GM20431 (cell line): ENCODE measurements at regions not wholly inside any gene's neighbourhood (a gene's known extent, or its start where the extent isn't known, plus 50 kb on each side); places are given as distances from the start of the nearest gene placed in this dataset.
"Not testable (repeated sequence)": the region's sequence is repeated elsewhere in the genome, so short reads cannot be mapped to it uniquely, and the experiment has no call there.

ENCODE experiments used
- in situ Hi-C: fragments of 300-500 bp; cut with MseI, MboI; formaldehyde crosslinking; loops from one replicate; pipeline ENCODE4 v1.15.0; 2020; ENCODE audit warnings: low sequenced_read_pairs; ENCODE audit not compliant: unreplicated experiment

DNA sequence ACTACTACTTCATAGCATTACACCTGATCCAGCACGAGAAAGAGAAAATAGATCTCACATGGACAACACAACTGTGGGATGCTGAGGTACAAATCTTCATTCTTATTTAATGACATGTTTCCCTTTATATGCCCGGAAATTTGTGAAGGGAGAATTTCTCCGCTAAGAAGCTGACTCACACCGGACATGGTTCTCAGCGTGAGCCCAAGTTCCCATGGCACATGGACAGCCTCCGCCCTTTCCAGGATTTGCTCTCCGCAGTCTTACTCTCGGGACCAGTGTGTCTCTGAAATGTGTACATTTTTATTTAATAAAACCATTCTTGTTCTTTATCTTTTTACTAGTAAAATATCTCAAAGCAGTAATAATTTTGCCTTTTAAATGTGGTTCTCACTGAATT lies 1154.8 kb downstream of the TMEM121 start:
- in situ Hi-C loops, result no loop called here

GRCh38 chr14:106681568-106681967 lies 1155.2 kb downstream of the TMEM121 start:
- in situ Hi-C loops, result no loop called here

GRCh38 chr14:106683631-106684030 lies 1157.2 kb downstream of the TMEM121 start:
- in situ Hi-C loops, result no loop called here

DNA sequence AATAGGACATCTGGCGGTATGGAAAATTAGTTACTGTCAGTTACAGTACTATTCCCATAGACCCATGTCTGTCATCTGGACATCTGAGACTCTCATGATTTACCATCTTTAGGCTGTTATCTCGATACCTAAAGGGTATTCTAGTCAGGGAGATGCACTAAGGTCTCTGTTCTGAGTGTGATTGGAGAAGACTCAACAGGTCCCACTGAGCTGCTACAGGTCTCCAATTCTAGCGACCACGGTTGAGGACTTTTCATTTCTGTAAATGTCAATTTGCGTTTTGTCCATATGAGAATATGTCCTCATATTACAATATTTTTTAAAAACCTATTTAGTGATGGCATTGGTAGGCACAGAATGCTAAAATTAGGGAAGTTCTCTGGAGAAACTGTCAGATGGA lies 1160.2 kb downstream of the TMEM121 start:
- in situ Hi-C loops, result no loop called here

DNA sequence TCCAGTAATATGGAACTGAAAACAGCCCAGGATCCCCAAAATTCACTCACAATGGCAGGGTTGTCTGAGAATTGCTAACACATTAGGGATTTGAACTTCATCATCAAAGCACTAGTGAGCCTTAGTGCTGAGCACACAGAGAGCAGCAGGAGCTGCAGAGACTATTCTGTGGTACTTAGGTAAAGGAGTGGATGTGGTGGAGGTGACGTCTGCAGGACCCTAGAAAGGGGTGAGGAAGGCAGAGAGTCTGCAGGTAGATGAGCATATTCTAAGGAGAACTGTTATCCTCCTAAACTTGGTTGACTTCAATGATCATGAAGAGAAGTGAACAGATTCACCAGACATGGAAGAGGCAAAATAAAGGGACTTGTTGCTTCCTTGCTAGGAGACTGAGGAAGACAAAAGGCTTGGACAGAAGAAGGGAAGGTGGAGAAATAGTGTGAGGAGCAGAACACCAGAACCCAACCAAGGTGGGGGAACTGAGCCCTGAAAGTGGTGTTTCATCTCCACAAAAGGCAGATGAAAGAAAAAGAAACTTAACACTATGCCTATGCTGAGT lies 1164.0 kb downstream of the TMEM121 start:
- in situ Hi-C loops, result no loop called here

- in situ Hi-C loops, result no loop called here
Measured at GRCh38 chr14:106691601-106692291, 1165.4 kb downstream of the TMEM121 start.

- in situ Hi-C loops, result no loop called here
Measured at GRCh38 chr14:106694638-106695393, 1168.4 kb downstream of the TMEM121 start.

- in situ Hi-C loops, result not testable (repeated sequence)
Measured at GRCh38 chr14:106698620-106699267, 1172.4 kb downstream of the TMEM121 start.

DNA sequence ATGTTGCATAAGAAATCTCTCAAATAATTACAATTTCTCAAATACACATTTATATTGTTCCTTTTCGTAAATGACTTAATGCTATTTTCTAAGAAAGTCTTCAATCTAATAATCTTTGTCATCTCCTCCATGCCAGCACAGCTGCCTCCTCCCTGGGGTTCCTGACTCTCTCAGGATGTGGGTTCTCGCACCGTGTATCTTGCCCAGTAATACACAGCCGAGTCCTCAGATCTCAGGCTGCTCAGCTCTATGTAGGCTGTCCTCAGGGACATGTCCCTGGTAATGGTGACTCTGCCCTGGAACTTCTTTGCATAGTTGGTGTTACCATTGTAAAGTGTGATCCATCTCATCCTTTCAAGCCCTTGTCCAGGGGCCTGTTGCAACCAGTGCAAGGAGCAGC lies 1177.3 kb downstream of the TMEM121 start:
- in situ Hi-C loops, result not testable (repeated sequence)

GRCh38 chr14:106706488-106706887 lies 1180.1 kb downstream of the TMEM121 start:
- in situ Hi-C loops, result not testable (repeated sequence)

DNA sequence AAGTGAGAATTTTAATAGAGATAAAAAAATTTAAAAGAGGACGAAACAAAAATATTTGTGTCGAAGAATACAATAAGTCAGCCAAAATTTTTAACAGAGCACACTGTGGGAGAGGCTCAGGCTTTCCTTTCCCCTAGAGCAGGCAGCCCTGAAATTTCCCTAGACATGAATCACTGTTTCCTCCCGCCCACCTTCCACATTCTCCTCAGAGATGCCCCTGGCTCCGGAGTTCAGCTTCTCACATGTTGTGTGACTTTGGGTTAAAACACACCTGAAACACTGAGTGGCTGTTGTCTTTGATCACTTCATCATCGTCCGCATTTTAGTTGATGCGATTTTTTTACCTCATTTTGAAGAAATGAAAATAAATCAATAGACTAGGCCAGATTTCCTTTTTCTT lies 1183.8 kb downstream of the TMEM121 start:
- in situ Hi-C loops, result not testable (repeated sequence)

DNA sequence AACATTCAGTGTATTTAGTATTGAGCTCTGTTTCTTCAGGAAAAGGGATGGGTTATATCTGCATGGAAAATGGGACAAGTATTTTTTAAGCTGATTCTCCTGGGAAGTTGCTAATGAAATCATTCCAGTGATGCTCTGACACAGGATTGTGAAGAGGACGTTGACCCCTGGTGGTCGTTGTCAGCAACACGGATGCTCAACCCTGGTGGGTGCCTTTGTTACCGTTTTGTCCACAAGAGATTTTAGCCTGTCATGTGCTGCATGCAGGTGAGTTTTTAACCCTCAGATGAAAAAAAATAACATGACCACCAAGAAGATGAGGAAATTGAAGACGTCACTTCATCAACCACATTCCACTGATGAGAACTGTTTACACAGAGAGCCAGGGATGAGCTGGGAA lies 1186.1 kb downstream of the TMEM121 start:
- in situ Hi-C loops, result not testable (repeated sequence)

DNA sequence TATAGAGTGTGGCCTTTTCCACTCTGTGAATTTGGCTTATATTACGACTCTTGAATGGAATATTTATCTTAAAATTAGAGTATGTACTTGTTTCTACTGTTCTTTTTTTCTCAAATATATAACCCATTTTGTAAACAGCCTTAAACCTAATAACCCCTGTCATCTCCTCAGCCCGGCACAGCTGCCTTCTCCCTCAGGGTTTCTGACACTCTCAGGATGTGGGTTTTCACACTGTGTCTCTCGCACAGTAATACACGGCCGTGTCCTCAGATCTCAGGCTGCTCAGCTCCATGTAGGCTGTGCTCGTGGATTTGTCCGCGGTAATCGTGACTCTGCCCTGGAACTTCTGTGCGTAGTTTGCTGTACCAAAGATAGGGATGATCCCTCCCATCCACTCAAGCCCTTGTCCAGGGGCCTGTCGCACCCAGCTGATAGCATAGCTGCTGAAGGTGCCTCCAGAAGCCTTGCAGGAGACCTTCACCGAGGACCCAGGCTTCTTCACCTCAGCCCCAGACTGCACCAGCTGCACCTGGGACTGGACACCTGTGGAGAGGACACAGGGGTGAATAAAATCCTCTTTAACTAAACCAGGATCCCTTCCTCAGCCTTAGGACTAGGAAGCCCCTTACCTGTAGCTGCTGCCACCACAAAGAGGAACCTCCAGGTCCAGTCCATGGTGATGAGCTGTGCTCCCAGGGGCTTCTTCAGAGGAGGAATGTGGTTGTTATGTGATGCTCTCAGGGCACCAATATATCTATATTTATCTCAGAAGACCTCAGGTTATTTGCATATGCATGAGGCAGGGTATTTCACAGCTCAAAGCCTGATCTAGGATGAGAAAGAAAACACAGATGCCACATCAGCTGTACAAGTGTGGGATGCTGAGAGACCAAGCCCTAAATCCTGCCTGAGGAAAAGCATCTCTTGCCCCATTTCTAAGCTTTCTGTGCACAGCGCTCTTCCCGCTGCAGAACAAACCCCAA lies 1188.4 kb downstream of the TMEM121 start:
- in situ Hi-C loops, result not testable (repeated sequence)

GRCh38 chr14:106717544-106717943 lies 1191.2 kb downstream of the TMEM121 start:
- in situ Hi-C loops, result not testable (repeated sequence)

GRCh38 chr14:106719880-106720279 lies 1193.5 kb downstream of the TMEM121 start:
- in situ Hi-C loops, result not testable (repeated sequence)

DNA sequence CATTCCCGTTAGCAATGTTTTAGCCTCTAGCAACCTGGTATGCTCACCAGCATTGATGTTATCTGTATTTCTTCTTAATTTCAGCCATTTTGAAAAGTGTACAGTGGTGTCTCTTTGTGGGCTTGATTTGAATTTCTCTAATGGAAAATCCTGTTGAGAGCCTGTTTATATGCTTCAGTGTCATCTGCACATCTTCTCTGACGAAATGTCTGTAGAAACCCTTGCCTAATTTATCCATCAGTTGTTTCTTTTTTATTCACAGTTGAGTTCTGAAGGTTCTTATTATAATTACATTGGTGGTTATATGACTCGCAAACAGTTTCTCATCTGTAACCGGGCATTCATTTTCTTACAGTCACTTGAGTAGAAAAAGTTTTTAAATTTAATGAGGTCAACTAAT lies 1195.5 kb downstream of the TMEM121 start:
- in situ Hi-C loops, result not testable (repeated sequence)

DNA sequence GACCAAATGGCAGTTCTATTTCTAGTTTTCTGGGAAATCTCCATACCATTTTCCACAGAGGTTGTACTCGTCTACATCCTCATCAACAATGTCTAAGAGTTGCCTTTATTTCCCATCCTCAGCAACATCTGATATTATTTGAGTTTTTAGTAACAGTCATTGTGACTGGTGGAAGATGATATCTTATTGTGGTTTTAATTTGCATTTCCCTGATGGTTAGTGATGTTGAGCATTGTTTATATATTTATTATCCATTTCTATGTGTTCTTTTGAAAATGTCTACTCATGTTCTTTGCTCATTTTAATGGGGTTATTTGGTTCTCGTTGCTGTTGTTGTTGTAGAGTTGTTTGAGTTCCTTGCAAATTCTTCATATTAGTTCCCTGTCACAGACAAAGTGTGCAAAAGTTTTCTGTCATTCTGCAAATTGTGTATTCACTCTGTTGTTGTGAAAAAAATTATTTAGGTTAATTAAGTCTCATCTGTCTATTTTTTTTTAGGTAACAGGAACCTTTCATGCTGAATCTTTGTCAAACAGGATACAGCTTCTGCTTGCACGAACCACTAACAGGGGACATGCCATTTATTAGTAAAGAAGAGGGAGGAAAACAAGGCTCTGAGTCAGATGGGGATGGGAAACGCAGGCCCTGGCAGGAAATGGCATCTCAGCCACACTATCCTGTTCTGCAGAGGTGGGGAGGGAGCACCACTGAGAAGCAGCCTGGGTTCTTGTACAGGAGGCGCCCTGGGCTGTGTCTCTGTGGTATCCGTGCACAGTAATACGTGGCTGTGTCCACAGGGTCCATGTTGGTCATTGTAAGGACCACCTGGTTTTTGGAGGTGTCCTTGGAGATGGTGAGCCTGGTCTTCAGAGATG lies 1196.7 kb downstream of the TMEM121 start:
- in situ Hi-C loops, result not testable (repeated sequence)

DNA sequence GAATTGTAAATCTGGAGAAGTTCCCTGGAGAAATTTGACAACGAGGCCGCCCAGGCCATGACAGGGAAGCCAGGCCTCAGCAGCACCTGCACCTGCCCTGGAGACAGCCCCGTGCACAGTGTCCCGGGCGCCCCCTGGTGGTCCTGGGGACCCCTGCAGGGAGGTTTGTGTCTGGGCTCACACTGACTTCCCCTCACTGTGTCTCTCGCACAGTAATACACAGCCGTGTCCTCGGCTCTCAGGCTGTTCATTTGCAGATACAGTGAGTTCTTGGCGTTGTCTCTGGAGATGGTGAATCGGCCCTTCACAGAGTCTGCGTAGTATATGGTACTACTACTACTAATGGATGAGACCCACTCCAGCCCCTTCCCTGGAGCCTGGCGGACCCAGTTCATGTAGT lies 1201.6 kb downstream of the TMEM121 start:
- in situ Hi-C loops, result not testable (repeated sequence)

- in situ Hi-C loops, result no loop called here
Measured at GRCh38 chr14:106728611-106729010, 1202.2 kb downstream of the TMEM121 start.
